MCF 10A (cell line): ENCODE measurements at regions not wholly inside any gene's neighbourhood (a gene's known extent, or its start where the extent isn't known, plus 50 kb on each side); places are given as distances from the start of the nearest gene placed in this dataset.

ENCODE experiments used
- BruUV-seq: library from RNA; stranded (reverse); fragments of 400-500 nt; replicated peaks from 2 replicates; lab custom pipeline; 2021; lab: Mats Ljungman, UMichigan
- CTCF ChIA-PET: fragments of 300-600 bp; sonication (Branson Sonifier 250); formaldehyde crosslinking; extraction: SDS; loops from one replicate; lab custom pipeline; 2021; ENCODE audit warnings: antibody characterized with exemption, inconsistent platforms; lab: Yijun Ruan, JAX
- POLR2A ChIA-PET: fragments of 300-600, 350-650 bp; sonication (Branson Sonifier 250); formaldehyde crosslinking; extraction: SDS; loops from one replicate; lab custom pipeline; 2020; ENCODE audit warnings: antibody characterized with exemption, inconsistent platforms; lab: Yijun Ruan, JAX
- DNase-seq: peaks from one replicate; pipeline ENCODE4 v3.0.0-alpha.2; 2018; ENCODE audit not compliant: unreplicated experiment
- H3K27ac Mint-ChIP-seq: one replicate; pipeline ENCODE4 v1.8.0; 2022; ENCODE audit warnings: mild to moderate bottlenecking, low read depth, mixed read lengths; ENCODE audit not compliant: unreplicated experiment
- H3K27me3 Mint-ChIP-seq: one replicate; pipeline ENCODE4 v1.8.0; 2022; ENCODE audit warnings: mixed read lengths; ENCODE audit not compliant: insufficient read depth, unreplicated experiment
- H3K36me3 Mint-ChIP-seq: one replicate; pipeline ENCODE4 v1.8.0; 2022; ENCODE audit warnings: mild to moderate bottlenecking, moderate library complexity, mixed read lengths; ENCODE audit not compliant: insufficient read depth, unreplicated experiment
- H3K4me1 Mint-ChIP-seq: one replicate; pipeline ENCODE4 v1.8.0; 2022; ENCODE audit warnings: mixed read lengths; ENCODE audit not compliant: insufficient read depth, unreplicated experiment
- H3K4me3 Mint-ChIP-seq: one replicate; pipeline ENCODE4 v1.8.0; 2022; ENCODE audit warnings: mild to moderate bottlenecking, moderate library complexity, mixed read lengths; ENCODE audit not compliant: unreplicated experiment
- H3K9me3 Mint-ChIP-seq: one replicate; pipeline ENCODE4 v1.8.0; 2022; ENCODE audit warnings: mixed read lengths; ENCODE audit not compliant: unreplicated experiment
- intact Hi-C: fragments of 100-400 bp; cut with micrococcal nuclease; formaldehyde crosslinking; loops from 2 replicates; pipeline ENCODE4 v1.14.1; 2022
- TF ChIP-seq, protein P1 (sequence below): fragments of 200-600 bp; IDR thresholded peaks from one replicate; pipeline ENCODE4 v1.8.0; 2022; ENCODE audit warnings: antibody characterized with exemption, mild to moderate bottlenecking; ENCODE audit not compliant: unreplicated experiment

DNA sequence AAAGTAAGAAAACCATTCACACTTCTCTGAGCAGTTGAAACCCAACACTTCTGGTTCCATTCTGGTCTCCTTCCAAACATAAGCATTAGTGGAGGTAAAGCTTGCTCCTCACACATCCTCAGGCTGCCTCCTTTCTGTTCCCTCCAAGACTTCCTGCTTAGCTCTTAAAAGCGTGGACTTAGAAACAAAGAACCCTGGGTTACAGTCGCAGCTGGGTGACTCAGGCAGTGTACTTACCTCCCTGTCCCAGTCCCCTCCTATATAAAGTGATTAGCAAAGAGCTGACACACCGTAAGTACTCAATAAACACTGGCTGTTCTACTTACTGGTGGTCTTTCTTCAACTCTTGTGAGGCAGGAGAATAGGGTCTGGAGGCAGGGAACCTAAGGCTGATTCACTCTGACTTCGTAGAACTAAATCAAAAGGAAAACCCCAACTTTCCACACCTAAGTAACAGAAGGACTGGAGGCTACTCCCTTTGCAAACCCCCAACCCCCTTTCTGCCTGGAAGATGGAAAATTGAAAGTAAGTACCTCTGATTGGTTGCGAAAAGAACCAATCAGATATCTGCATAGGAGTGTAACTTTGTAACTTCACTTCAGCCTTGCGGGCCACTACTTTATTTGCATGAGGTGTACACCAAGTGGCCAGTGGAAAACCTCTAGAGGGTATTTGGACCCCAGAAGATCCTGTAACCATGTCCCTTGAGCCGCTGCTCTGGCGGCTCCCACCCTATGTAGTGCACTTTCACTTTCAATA lies 165.4 kb downstream of the SUCLA2 start:
- H3K27ac Mint-ChIP-seq, result no peak overlapping the region
- no peak overlapping the region for H3K4me3 Mint-ChIP-seq
- H3K4me1 Mint-ChIP-seq, result no peaks in the 10 kb centered on the region
- no peaks in the 10 kb centered on the region for H3K36me3 Mint-ChIP-seq
- TF ChIP-seq, protein P1, sequence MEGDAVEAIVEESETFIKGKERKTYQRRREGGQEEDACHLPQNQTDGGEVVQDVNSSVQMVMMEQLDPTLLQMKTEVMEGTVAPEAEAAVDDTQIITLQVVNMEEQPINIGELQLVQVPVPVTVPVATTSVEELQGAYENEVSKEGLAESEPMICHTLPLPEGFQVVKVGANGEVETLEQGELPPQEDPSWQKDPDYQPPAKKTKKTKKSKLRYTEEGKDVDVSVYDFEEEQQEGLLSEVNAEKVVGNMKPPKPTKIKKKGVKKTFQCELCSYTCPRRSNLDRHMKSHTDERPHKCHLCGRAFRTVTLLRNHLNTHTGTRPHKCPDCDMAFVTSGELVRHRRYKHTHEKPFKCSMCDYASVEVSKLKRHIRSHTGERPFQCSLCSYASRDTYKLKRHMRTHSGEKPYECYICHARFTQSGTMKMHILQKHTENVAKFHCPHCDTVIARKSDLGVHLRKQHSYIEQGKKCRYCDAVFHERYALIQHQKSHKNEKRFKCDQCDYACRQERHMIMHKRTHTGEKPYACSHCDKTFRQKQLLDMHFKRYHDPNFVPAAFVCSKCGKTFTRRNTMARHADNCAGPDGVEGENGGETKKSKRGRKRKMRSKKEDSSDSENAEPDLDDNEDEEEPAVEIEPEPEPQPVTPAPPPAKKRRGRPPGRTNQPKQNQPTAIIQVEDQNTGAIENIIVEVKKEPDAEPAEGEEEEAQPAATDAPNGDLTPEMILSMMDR, result no peak
- ChIA-PET POLR2A (interaction anchor here (0.7 kb wide), 1 partner anchor 23 kb away, joined by 3 read pairs; no protein-coding TSS in a partner anchor), CTCF (no interaction called here)
- BruUV-seq, result no TSS peak
- no peak for DNase-seq
- H3K27me3 Mint-ChIP-seq, result no peaks in the 10 kb centered on the region
- H3K9me3 Mint-ChIP-seq, result no peaks in the 10 kb centered on the region
- intact Hi-C loops, result no loop called here

DNA sequence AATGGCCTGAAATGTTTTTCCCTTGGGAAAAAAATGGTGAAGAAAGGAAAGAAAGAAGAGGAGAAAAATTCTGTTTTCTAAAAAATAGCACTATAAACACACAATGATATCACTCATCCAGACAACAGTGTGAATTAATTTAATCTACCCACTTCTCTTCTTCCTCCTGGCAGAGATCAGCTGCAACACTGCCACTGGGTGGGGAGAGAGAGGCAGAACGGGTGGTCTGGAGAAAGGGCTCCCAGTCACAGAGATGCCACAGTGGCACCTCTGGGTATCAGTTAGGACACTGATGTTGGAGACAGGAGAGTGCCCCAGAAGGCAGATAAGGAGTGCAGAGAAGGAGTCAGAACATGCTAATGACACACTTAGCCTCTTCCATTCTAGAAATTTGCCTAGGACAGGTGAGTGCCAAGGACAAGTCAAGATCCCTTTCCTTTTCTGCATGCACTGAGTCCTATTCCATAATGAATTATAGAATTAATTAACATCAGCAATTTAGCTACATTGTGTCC lies 168.6 kb downstream of the SUCLA2 start:
- TF ChIP-seq, protein P1, result no peak
- Mint-ChIP-seq H3K27ac (no peak overlapping the region), H3K27me3 (no peaks in the 10 kb centered on the region), H3K9me3 (no peaks in the 10 kb centered on the region), H3K4me3 (no peak overlapping the region), H3K36me3 (no peaks in the 10 kb centered on the region), H3K4me1 (no peaks in the 10 kb centered on the region)
- DNase-seq, result no peak
- intact Hi-C loops, result no loop called here
- no TSS peak for BruUV-seq
- ChIA-PET CTCF (interaction anchor here (0.6 kb wide), 2 partner anchors 151 to 1230 kb away, joined by 3 to 4 read pairs; no protein-coding TSS in a partner anchor), POLR2A (no interaction called here)

DNA sequence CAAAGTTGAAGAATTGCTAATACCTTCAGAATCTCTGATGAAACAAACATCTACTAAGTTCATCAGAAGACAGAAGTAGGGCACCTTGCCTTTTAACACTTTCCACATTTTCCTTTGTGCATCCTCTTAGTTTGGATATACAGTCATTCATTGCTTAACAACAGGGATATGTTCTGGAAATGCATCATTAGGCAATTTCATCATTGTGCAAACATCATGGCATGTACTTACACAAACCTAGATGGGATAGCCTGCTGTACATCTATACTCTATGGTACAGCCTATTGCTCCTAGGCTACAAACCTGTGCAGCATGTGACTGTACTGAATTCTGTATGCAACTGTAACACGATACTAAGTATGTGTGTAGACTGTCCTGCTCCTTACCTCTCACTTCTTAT lies 169.8 kb downstream of the SUCLA2 start:
- no peaks in the 10 kb centered on the region for H3K36me3 Mint-ChIP-seq
- H3K4me1 Mint-ChIP-seq, result no peaks in the 10 kb centered on the region
- no peaks in the 10 kb centered on the region for H3K9me3 Mint-ChIP-seq
- H3K27me3 Mint-ChIP-seq, result no peaks in the 10 kb centered on the region
- TF ChIP-seq, protein P1, result no peak
- POLR2A ChIA-PET, result interaction anchor here (0.6 kb wide), 1 partner anchor 48 kb away, joined by 3 read pairs; no protein-coding TSS in a partner anchor
- H3K4me3 Mint-ChIP-seq, result no peak overlapping the region
- BruUV-seq, result no TSS peak
- DNase-seq, result peak; percentile 59
- no peak overlapping the region for H3K27ac Mint-ChIP-seq
- CTCF ChIA-PET, result no interaction called here
- intact Hi-C loops, result no loop called here

DNA sequence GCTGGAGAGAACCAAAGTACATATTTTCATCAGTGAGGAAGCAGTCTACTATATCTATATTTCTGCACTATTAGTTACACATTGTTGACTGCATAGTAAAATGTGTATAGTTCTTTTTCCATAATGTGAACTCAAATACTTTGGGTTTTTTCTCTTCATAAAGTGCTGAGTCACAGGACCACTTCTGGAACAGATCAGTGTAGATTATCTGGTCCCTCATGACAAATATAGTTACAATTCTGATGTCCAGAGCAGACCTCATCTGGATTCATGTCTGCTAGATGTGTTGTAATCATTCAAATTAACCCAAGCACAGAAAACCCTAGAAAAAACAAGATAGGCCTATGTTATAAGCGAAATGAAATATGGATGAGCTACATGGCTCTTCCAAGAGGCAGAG lies 171.4 kb downstream of the SUCLA2 start:
- POLR2A ChIA-PET, result interaction anchor here (0.7 kb wide), 1 partner anchor 30 kb away, joined by 3 read pairs; no protein-coding TSS in a partner anchor
- intact Hi-C loops, result no loop called here
- no peak for DNase-seq
- H3K9me3 Mint-ChIP-seq, result peaks cover 7% of the 10 kb centered on the region
- H3K27me3 Mint-ChIP-seq, result no peaks in the 10 kb centered on the region
- no peaks in the 10 kb centered on the region for H3K36me3 Mint-ChIP-seq
- CTCF ChIA-PET, result no interaction called here
- BruUV-seq, result no TSS peak
- no peak overlapping the region for H3K4me3 Mint-ChIP-seq
- no peaks in the 10 kb centered on the region for H3K4me1 Mint-ChIP-seq
- no peak overlapping the region for H3K27ac Mint-ChIP-seq
- TF ChIP-seq, protein P1, result no peak
